GM18507 (cell line): ENCODE measurements at regions not wholly inside any gene's neighbourhood (a gene's known extent, or its start where the extent isn't known, plus 50 kb on each side); places are given as distances from the start of the nearest gene placed in this dataset.
"Not testable (repeated sequence)": the region's sequence is repeated elsewhere in the genome, so short reads cannot be mapped to it uniquely, and the experiment has no call there.

ENCODE experiments used
- DNase-seq: peaks from one replicate; pipeline ENCODE4 v3.0.0; 2011; ENCODE audit warnings: low read depth; ENCODE audit not compliant: insufficient read length; ENCODE audit errors: extremely low spot score
- FAIRE-seq: peaks from 2 replicates; lab custom pipeline; 2011; peaks lifted over from hg19 to GRCh38; lab: Jason Lieb, UNC

- DNase-seq (no peak), FAIRE-seq (no peak)
These were observed 123.1 kb upstream of the BOD1L1 start for GRCh38 chr4:13750594-13750993.

DNA sequence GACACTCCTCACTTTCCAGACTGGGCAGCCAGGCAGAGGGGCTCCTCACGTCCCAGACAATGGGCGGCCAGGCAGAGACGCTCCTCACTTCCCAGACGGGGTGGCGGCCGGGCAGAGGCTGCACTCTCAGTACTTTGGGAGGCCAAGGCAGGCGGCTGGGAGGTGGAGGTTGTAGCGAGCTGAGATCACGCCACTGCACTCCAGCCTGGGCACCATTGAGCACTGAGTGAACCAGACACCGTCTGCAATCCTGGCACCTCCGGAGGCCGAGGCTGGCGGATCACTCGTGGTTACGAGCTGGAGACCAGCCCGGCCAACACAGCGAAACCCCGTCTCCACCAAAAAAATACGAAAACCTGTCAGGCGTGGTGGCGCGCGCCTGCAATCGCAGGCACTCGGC lies 134.1 kb upstream of the BOD1L1 start:
- not testable (repeated sequence) for FAIRE-seq

GRCh38 chr4:13762130-13762529 lies 134.6 kb upstream of the BOD1L1 start:
- DNase-seq (no peak), FAIRE-seq (no peak)

More for the DNA sequence above, 134.1 kb upstream of the BOD1L1 start:
- DNase-seq, result not testable (repeated sequence)

- DNase-seq (no peak), FAIRE-seq (no peak)
These were observed 136.2 kb upstream of the BOD1L1 start for GRCh38 chr4:13763707-13764106.

- DNase-seq (no peak), FAIRE-seq (no peak)
These were observed 138.0 kb upstream of the BOD1L1 start for GRCh38 chr4:13765539-13765938.

DNA sequence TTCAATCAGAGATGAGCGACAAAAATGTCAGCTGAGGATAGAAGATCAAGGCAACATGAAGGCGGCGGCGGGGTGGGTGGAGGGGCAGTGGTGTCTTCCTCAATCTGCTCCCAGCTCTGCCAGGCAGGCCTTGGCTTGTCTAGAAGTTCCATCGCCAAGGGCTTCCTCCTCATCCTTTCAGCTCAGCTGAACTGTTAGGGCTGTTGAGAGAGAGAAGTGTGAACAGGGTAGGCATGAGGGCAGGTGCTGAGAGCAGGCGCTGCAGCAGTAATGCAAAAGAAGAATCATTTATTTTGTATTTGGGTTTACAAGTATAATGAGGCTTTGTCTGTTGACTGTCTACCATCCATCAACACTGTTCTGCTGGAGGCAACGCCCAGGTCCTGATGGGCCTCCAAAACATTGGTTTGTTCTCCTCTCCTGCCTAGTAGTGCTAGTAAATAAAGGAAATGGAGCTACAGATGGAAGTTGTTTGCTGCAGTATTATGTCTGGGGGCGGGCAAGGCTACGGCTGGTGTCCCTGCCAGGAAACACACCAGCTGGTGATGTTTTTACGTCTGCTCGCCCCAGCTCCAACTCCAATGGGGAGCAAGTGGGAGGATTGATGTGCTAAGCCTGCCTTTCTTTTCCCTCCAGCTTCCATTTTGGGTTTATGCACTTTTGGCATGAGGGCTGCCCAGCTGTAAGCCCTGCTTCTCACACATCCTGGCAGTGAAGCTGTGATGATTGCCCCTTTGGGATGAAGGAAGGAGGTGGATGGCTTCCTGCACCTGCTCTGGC lies 139.4 kb upstream of the BOD1L1 start:
- no peak for FAIRE-seq
- no peak for DNase-seq

- FAIRE-seq (no peak), DNase-seq (no peak)
These were observed 149.8 kb upstream of the BOD1L1 start for GRCh38 chr4:13777341-13777740.

- DNase-seq (no peak), FAIRE-seq (no peak)
These were observed 150.8 kb upstream of the BOD1L1 start for GRCh38 chr4:13778367-13778766.

DNA sequence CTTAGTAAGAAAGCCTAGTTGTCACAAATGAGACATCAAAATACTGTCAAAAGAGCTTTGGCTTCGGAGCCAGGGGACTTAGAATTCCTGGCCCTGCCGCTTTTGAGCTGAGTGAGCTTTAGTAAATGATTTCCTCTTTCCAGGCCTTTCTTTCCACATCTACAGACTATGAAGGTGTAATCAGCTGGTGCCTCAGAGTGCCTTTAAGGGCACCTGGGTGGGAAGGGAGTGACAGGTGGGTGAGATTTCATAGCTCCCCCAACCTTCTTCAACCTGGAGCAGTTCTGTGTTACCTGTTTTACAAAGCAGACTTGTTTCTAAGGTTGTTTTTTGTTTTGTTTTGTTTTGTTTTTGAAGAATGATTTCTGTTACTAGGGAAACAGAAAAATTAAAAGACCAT lies 154.7 kb upstream of the BOD1L1 start:
- no peak for FAIRE-seq

GRCh38 chr4:13783800-13784411 lies 156.4 kb upstream of the BOD1L1 start:
- DNase-seq, result no peak
- no peak for FAIRE-seq

More for the DNA sequence above, 154.7 kb upstream of the BOD1L1 start:
- no peak for DNase-seq

DNA sequence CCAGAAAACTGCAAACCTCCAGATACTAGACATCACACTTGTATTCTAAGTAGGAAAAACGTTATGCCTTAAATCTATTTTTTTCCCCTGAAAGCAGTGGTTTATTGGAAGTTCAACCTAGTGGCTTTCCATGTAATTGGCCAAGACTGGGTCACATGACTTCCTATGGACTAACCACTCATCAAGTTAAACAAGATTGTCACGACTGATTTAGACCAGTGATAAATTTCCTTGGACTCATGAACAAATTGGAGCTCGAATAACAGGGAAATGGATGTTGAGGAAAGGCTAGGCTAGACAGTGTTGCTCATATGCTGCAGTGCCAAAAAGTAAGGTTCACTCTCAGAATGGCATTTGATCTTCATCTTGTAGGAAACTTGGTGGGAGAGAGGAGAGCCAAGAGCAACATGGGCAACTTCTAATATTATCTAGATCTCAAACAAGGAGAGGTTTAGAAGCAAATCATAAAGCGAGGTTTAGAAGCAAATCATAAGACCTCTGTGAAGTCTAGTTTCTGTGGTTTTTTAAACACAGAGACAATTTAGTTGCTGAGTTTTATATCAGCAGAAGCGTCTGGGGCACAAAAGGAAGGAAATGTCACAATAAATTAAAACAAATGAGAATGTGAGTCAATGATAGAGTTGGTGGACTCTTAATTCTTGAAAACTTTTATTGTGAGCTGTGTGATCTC lies 165.6 kb upstream of the BOD1L1 start:
- FAIRE-seq (no peak), DNase-seq (no peak)

GRCh38 chr4:13794819-13795565 lies 167.5 kb upstream of the BOD1L1 start:
- DNase-seq (no peak), FAIRE-seq (no peak)

DNA sequence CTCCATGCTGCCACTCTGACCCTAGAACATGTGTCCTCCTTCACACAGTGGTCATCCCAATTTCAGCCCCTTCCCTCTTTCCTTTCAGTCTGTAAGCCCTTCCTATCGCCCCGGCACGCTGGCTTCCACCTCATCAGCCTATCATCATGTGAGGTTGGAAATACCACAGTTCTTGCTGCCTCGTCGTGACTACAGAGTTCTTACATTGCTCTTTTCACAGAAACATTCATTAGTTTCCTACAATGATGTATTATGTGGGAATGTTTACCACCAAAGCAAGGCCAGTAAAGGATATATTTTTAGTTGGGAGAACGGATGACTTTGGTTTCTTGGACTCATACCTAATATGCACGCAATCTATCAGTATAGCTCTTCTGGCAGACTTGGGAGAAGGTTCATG lies 169.5 kb upstream of the BOD1L1 start:
- no peak for DNase-seq
- FAIRE-seq, result no peak

DNA sequence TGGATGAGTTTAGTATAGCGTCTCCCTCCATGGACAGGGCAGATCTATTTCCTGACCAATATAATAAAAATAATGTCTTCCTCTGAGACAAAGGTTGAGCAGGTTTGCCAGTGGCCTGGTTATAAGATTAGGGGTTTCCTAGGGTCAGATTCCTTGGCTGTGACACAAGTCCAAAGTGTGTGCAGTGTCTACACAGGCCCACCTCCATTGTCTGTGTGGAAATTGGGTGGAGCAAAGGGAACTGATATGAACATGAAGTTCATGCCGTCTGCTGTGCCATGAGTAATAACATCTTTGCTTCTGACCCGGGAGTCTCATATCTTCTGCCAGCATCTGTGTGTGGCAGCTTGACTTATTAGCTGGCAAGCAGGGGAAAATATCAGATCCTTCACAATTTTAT lies 187.7 kb upstream of the BOD1L1 start:
- FAIRE-seq (no peak), DNase-seq (no peak)

- no peak for DNase-seq
- no peak for FAIRE-seq
These were observed 188.9 kb upstream of the BOD1L1 start for GRCh38 chr4:13816472-13816871.

DNA sequence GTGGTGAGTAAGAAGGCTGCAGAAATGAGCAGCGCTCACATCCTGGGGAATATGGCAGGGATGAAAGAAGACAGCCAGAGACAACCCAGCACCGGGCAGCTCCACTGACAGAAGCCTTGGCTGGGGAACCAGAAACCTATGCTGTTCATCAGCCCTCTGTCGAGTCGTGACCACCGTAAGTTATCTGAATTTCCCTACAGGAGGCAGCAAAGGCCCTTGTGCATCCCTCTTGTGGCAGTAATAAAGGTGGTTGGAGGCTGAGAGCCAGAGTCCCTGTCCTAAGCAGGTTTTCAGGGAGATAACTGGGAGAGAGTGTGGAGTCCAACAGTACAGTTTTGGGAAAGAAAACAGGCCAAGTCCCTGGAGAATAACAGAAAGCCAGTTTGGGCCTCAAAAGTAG lies 194.0 kb upstream of the BOD1L1 start:
- FAIRE-seq, result no peak
- DNase-seq, result no peak

GRCh38 chr4:13825822-13826221 lies 198.3 kb upstream of the BOD1L1 start:
- FAIRE-seq, DNase-seq: not testable (repeated sequence)

GRCh38 chr4:13829457-13829856 lies 201.9 kb upstream of the BOD1L1 start:
- DNase-seq (no peak), FAIRE-seq (no peak)

GRCh38 chr4:13830449-13830848 lies 202.9 kb upstream of the BOD1L1 start:
- FAIRE-seq, result no peak
- DNase-seq, result no peak
